HG03457 (cell line): ENCODE measurements at regions not wholly inside any gene's neighbourhood (a gene's known extent, or its start where the extent isn't known, plus 50 kb on each side); places are given as distances from the start of the nearest gene placed in this dataset.

Experiments used
- ATAC-seq: cut with Tn5 transposase; IDR thresholded peaks from one replicate; pipeline ENCODE4 v1.9.1; 2021; ENCODE audit warnings: moderate number of reproducible peaks; ENCODE audit not compliant: unreplicated experiment

GRCh38 chr16:49081554-49081953 lies 200.1 kb downstream of the CBLN1 start:
- no peak for ATAC-seq

- no peak for ATAC-seq
Measured at GRCh38 chr16:49081086-49081485, 200.6 kb downstream of the CBLN1 start.

DNA sequence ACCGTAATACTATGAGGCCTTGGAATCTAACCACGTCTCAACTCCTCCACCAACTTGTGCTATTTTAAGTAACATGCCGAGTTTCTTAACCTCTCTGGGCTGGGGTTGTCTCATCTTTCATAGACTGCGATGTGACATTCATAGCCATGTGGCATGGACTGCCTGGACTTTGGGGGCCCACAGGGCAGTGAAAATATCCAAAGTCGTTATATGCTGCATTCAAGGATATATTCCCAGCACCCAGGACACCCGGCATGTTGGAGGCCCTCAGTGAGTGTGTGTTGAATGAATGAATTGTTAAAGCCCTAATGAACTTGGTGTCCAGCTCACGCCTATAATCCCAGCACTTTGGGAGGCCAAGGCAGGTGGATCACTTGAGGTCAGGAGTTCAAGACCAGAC lies 203.1 kb downstream of the CBLN1 start:
- no peak for ATAC-seq

GRCh38 chr16:49078104-49078503 lies 203.5 kb downstream of the CBLN1 start:
- no peak for ATAC-seq

DNA sequence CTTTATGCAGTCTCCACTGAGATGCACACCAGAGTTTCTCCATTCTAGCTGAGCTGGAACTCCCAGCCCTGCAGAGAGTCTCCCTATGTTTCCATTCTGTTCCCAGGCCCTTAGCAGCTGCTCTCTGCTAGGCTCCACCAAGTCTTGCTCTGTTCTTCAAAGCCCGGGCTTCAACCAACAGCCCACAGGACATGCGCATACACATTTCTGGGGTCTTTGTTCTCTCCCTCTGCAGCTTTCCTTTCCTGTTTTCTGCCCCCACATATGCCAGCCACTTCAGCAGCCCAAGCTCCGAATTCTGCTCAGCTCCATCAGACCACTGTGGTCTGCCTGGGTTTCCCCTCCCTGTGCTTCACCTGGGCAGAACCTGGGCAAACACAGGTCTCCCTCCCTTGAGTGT lies 205.9 kb downstream of the CBLN1 start:
- ATAC-seq = no peak

DNA sequence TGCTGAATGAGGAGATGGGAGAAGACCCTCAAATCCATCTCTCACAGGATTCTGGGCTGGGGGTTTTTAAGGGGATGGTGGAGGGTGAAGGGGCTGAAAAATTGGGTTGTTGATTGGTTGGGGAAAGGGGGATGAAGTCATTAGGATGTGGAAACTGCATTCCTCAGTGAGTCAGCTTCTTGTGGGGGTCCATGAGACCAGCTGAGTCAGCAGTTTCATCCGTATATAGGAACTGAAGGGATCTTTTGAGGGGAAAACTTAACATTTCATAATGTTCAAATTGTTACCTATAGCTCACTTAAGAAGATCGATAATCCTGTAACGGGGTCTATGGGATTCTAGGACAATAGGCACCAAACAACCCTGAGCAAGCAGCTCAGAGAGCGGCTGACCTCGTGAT lies 213.4 kb downstream of the CBLN1 start:
- no peak for ATAC-seq

DNA sequence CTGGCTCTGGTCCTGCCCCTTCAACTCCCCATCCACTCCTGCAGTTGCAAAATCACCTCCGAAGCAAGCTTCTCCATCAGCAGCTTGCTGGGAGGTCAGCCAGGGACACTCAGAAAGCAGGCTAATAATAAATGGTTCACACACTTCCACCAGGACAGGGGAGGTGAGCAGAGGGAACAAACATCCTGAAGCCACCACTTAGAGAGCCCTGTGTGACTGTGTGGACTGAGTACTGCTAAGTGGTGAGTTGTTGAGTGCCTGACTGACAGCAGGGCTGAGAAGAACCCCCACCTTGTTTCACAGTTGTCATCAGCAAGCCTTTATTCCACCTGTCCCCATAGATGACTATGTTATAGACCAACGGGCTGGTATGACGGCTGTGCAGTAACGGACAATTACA lies 213.9 kb downstream of the CBLN1 start:
- ATAC-seq = no peak

- ATAC-seq = no peak
Measured at GRCh38 chr16:49061137-49061714, 220.4 kb downstream of the CBLN1 start.

GRCh38 chr16:49060728-49061127 lies 220.9 kb downstream of the CBLN1 start:
- ATAC-seq = no peak

GRCh38 chr16:49058382-49058781 lies 223.3 kb downstream of the CBLN1 start:
- no peak for ATAC-seq

GRCh38 chr16:49057936-49058335 lies 223.7 kb downstream of the CBLN1 start:
- no peak for ATAC-seq

DNA sequence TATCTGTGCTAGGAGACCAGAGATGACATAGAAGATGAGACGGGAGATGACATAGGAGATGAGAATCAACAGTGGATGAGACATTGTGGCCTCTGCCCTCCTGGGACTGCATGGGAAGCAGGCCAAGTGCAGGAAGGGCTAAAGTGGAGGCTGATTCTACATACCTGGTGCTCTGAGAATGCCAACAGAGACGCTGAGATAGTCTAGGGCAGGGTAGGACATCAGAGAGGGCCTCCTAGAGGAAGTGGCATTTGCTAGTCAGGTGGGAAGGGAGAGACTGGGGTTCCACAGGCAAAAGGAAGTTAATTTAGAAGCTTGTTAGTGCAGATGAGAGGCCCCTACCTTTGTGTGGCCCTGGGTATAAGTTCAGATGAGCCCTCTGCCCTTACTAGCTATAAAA lies 224.2 kb downstream of the CBLN1 start:
- no peak for ATAC-seq

DNA sequence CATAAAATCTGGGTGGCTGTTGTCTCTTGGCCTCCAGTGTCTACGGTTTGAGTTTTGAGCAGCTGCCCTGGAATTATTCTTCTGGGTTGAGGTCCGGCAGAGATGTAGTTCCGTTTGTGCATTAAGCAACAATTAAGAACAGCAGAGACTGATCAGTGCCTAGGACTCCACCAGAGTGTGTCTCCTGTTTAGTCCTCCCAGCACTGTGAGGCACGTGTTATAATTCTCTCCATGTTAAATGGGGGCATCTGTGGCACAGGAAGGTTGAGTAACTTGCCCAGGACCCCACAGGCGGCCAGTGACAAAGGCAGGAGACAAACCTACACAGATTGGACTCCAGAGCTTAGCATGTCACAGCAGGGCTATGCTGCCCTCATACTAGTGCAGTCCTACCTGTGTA lies 225.1 kb downstream of the CBLN1 start:
- no peak for ATAC-seq

- no peak for ATAC-seq
Measured at GRCh38 chr16:49055824-49056545, 225.7 kb downstream of the CBLN1 start.

- ATAC-seq = no peak
Measured at GRCh38 chr16:49055291-49055690, 226.3 kb downstream of the CBLN1 start.

GRCh38 chr16:49054606-49055005 lies 227.0 kb downstream of the CBLN1 start:
- no peak for ATAC-seq

GRCh38 chr16:49052846-49053245 lies 228.8 kb downstream of the CBLN1 start:
- ATAC-seq = no peak

DNA sequence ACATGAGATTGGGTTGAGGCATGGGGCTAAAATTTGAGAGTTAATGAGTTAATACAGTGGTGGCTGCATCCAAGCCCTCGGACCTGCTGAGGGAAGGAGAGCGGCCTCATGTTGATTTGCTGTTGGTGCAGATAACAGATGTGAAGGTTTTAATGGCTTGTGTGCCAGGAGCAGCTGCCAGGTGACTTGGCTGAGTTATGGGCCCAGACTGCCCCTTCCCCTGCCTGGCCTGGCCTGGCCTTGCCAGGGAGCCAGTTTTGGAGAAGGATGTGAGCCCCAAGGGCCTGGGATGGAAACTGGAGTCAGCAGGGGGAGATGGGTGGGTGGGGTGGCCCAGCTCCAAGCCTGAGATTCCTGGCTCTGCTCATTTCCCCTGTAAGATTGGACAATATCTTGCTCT lies 230.1 kb downstream of the CBLN1 start:
- ATAC-seq = no peak

GRCh38 chr16:49050607-49051006 lies 231.0 kb downstream of the CBLN1 start:
- ATAC-seq = no peak

GRCh38 chr16:49049644-49050043 lies 232.0 kb downstream of the CBLN1 start:
- ATAC-seq = no peak

GRCh38 chr16:49049191-49049590 lies 232.4 kb downstream of the CBLN1 start:
- no peak for ATAC-seq

DNA sequence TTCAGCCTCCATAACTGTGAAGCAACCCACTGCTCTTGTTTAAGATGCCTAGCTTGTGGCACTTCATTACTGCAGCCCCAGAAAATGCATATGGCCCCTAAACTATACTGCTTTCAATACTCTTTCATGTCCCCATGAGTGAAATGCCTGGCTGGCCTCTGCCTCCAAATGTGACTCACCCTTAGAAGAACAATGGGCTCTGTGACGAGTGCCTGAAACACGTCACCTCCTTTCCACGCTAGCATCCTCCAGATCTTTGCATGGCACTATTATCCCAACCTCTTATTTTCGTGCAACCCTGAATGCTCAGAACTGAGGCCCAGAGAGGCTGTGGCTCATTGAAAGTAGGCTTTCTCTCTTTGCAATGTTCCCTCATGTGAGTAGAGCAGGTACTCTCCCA lies 233.1 kb downstream of the CBLN1 start:
- no peak for ATAC-seq

DNA sequence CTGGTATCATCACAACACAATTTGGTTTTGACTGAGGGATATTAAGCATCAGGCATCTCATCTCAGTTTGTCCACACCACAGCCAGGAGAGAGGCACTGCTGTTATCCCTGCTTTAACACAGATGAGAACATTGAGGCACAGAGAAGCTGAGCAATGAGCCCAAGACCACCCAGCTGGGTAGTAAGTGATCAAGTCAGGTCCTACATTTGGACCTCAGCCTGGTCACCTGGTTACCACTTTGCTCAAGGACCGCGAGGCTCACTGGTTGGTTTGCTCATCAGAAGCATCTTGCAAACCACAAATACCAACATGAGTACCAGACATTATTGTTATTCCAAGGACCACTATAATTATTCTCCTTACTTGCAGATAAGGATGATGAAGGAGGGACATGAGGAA lies 245.5 kb downstream of the CBLN1 start:
- no peak for ATAC-seq
